Endothelial cell of umbilical vein (primary cell): ENCODE measurements at regions not wholly inside any gene's neighbourhood (a gene's known extent, or its start where the extent isn't known, plus 50 kb on each side); places are given as distances from the start of the nearest gene placed in this dataset.

Experiments used
- BruUV-seq: library from RNA; stranded (reverse); fragments of 400-500 nt; replicated peaks from 2 replicates; lab custom pipeline; 2021; lab: Mats Ljungman, UMichigan
- CTCF ChIA-PET: fragments of 300-600, 350-600 bp; sonication (Branson Sonifier 250); formaldehyde crosslinking; loops from one replicate; lab custom pipeline; 2021; ENCODE audit warnings: antibody characterized with exemption, inconsistent platforms; lab: Charles Lee
- POLR2A ChIA-PET: fragments of 300-600, 350-600 bp; sonication (Branson Sonifier 250); formaldehyde crosslinking; loops from one replicate; lab custom pipeline; 2021; ENCODE audit warnings: antibody characterized with exemption, inconsistent platforms; lab: Charles Lee
- DNase-seq: peaks from one replicate; pipeline ENCODE4 v3.0.0-alpha.2; 2011; ENCODE audit warnings: low read depth, low spot score
- FAIRE-seq: peaks from 2 replicates; lab custom pipeline; 2011; peaks lifted over from hg19 to GRCh38; lab: Jason Lieb, UNC
- H2AFZ ChIP-seq: 2 replicates; pipeline ENCODE4 v1.6.0; 2012; ENCODE audit warnings: low read depth, low read length, control low read depth, inconsistent platforms
- H3K27ac ChIP-seq: 2 replicates; pipeline ENCODE4 v1.5.1; 2011; ENCODE audit warnings: low read depth, mild to moderate bottlenecking, control low read depth, low read length, moderate library complexity; ENCODE audit not compliant: insufficient read depth
- H3K27me3 ChIP-seq, 2 experiments: 2 replicates each; pipeline versions ENCODE4 v1.6.0 to v1.6.1; 2011; ENCODE audit warnings: low read length in 2 of 2, mixed read lengths in 1 of 2; ENCODE audit not compliant: control insufficient read depth in 2 of 2, insufficient read depth in 2 of 2
- H3K36me3 ChIP-seq, 2 experiments: 2 replicates in 1 of 2; 3 replicates in 1 of 2; pipeline ENCODE4 v1.5.1; 2011; ENCODE audit warnings: low read length in 2 of 2, mild to moderate bottlenecking in 1 of 2, moderate library complexity in 1 of 2; ENCODE audit not compliant: control insufficient read depth in 2 of 2, insufficient read depth in 2 of 2; ENCODE audit errors: extremely low read depth in 1 of 2
- H3K4me1 ChIP-seq: 3 replicates; pipeline ENCODE4 v1.5.1; 2011; ENCODE audit warnings: mild to moderate bottlenecking, low read length; ENCODE audit not compliant: control insufficient read depth, insufficient read depth; ENCODE audit errors: extremely low read depth
- H3K4me2 ChIP-seq: 2 replicates; pipeline ENCODE4 v1.6.1; 2011; ENCODE audit warnings: low read length, control low read depth, mixed read lengths; ENCODE audit not compliant: insufficient read depth
- H3K4me3 ChIP-seq, 3 experiments: fragments of 200-600 bp in 1 of 3; sonication (generic), shearing (Covaris generic) in 1 of 3; replicated peaks in 1 of 3; 2 replicates each; pipeline ENCODE4 v1.5.1; 2011 to 2016; ENCODE audit warnings: control low read depth in 3 of 3, low read length in 3 of 3, mild to moderate bottlenecking in 2 of 3, inconsistent platforms in 1 of 3, low read depth in 1 of 3, moderate library complexity in 1 of 3; ENCODE audit not compliant: insufficient read depth in 1 of 3
- H3K79me2 ChIP-seq: 2 replicates; pipeline ENCODE4 v1.6.0; 2012; ENCODE audit warnings: low read length, inconsistent platforms; ENCODE audit not compliant: control insufficient read depth, insufficient read depth
- H3K9ac ChIP-seq: replicated peaks from 2 replicates; pipeline ENCODE3; 2011; ENCODE audit warnings: low read length, control low read depth; ENCODE audit not compliant: insufficient read depth; ENCODE audit errors: extremely low read depth
- H3K9me1 ChIP-seq: replicated peaks from 3 replicates; pipeline ENCODE4 v1.6.0; 2011; ENCODE audit warnings: mild to moderate bottlenecking, low read length; ENCODE audit not compliant: control insufficient read depth, insufficient read depth; ENCODE audit errors: extremely low read depth
- H3K9me3 ChIP-seq: replicated peaks from 2 replicates; pipeline ENCODE4 v1.5.1; 2012; ENCODE audit warnings: low read length, inconsistent platforms; ENCODE audit not compliant: control insufficient read depth, insufficient read depth
- H4K20me1 ChIP-seq: replicated peaks from 2 replicates; pipeline ENCODE3; 2011; ENCODE audit warnings: mild to moderate bottlenecking, low read length; ENCODE audit not compliant: control insufficient read depth, insufficient read depth; ENCODE audit errors: extremely low read depth
- EZH2 ChIP-seq: IDR thresholded peaks from 2 replicates; pipeline ENCODE4 v1.6.1; 2012; ENCODE audit warnings: borderline replicate concordance, low read depth, mild to moderate bottlenecking, moderate library complexity, low read length, inconsistent platforms; ENCODE audit not compliant: severe bottlenecking
- FOS ChIP-seq: IDR thresholded peaks from 2 replicates; pipeline ENCODE4 v1.6.1; 2011; ENCODE audit warnings: mild to moderate bottlenecking, low read length, moderate library complexity, borderline replicate concordance; ENCODE audit not compliant: insufficient read depth
- GATA2 ChIP-seq: IDR thresholded peaks from 2 replicates; pipeline ENCODE4 v1.7.0; 2011; ENCODE audit warnings: low read depth, mild to moderate bottlenecking, moderate library complexity, mixed read lengths, low read length; ENCODE audit not compliant: insufficient read length, insufficient read depth
- JUN ChIP-seq: IDR thresholded peaks from 2 replicates; pipeline ENCODE4 v1.6.1; 2011; ENCODE audit warnings: borderline replicate concordance, low read depth; ENCODE audit not compliant: insufficient read length, insufficient read depth
- MAX ChIP-seq: IDR thresholded peaks from 2 replicates; pipeline ENCODE4 v1.6.1; 2011; ENCODE audit not compliant: insufficient read depth, insufficient read length
- MYC ChIP-seq: IDR thresholded peaks from one replicate; pipeline ENCODE4 v1.6.1; 2011; ENCODE audit warnings: mild to moderate bottlenecking, low read depth, low read length
- POLR2A ChIP-seq: IDR thresholded peaks from 2 replicates; pipeline ENCODE4 v1.6.1; 2012; ENCODE audit warnings: low read depth, mild to moderate bottlenecking, control low read depth, low read length
- POLR2AphosphoS5 ChIP-seq: IDR thresholded peaks from 2 replicates; pipeline ENCODE4 v1.6.1; 2012; ENCODE audit warnings: low read depth, mild to moderate bottlenecking, control low read depth, low read length, moderate library complexity; ENCODE audit not compliant: insufficient read depth
- dilution Hi-C: fragments of 300-500 bp; cut with MboI; formaldehyde crosslinking; loops from one replicate; pipeline ENCODE4 v1.15.0; 2019; ENCODE audit warnings: low sequenced_read_pairs; ENCODE audit not compliant: extremely low pct_ligation_motif_present
- intact Hi-C: fragments of 100-400 bp; cut with micrococcal nuclease; formaldehyde crosslinking; loops from one replicate; pipeline ENCODE4 v1.10.0; 2022
- TF ChIP-seq, protein P1 (sequence below), 2 donors: IDR thresholded peaks; 1 replicate in 1 of 2; 2 replicates in 1 of 2; pipeline ENCODE4 v1.5.1; 2011; ENCODE audit warnings: low read length in 2 of 2, mild to moderate bottlenecking in 2 of 2, moderate library complexity in 2 of 2, control low read depth in 1 of 2, inconsistent platforms in 1 of 2, low read depth in 1 of 2; ENCODE audit not compliant: insufficient read depth in 1 of 2; ENCODE audit errors: extremely low read depth in 1 of 2

GRCh38 chr10:30784897-30785605, 155.5 kb upstream of the LYZL2 start:
- dilution Hi-C loops (no loop called here), intact Hi-C loops (loop anchor here (1.0 to 2.0 kb wide), 17 partner anchors 27 to 1023 kb away; partner anchors contain the start of gene ZNF438)
- ChIA-PET POLR2A (interaction anchor here (0.6 to 1.8 kb wide), 8 partner anchors 21 to 913 kb away, joined by 3 to 10 read pairs (median 4); partner anchors contain the start of gene ZNF438), CTCF (interaction anchor here (0.6 to 5.6 kb wide), 41 partner anchors 19 to 1023 kb away, joined by 3 to 44 read pairs (median 5); partner anchors contain the start of gene ZNF438)
- peak overlapping the region; percentile 18 to 28 (median 28) for H3K4me3 ChIP-seq
- peak overlapping the region; percentile 46 for H2AFZ ChIP-seq
- H3K79me2 ChIP-seq: no peaks in the 10 kb centered on the region
- peak overlapping the region; percentile 92 for H3K27ac ChIP-seq
- FAIRE-seq: peak; percentile 77
- no peaks in the 10 kb centered on the region for H4K20me1 ChIP-seq
- DNase-seq: peak; percentile 78
- H3K36me3 ChIP-seq: no peaks in the 10 kb centered on the region
- H3K4me2 ChIP-seq: peak overlapping the region; percentile 44
- H3K9ac ChIP-seq: peak overlapping the region; percentile 77
- no peaks in the 10 kb centered on the region for H3K9me1 ChIP-seq
- TF ChIP-seq EZH2 (no peak), POLR2AphosphoS5 (peak; percentile 12)
- TSS peak; percentile 68 for BruUV-seq
- peaks cover 41% of the 10 kb centered on the region for H3K4me1 ChIP-seq
- H3K9me3 ChIP-seq: no peaks in the 10 kb centered on the region
- no peaks in the 10 kb centered on the region for H3K27me3 ChIP-seq

- Histone ChIP-seq H3K9me3 (no peaks in the 10 kb centered on the region), H3K4me1 (peaks cover 41% of the 10 kb centered on the region), H4K20me1 (no peaks in the 10 kb centered on the region), H3K9ac (peak overlapping the region; percentile 77), H2AFZ (no peak overlapping the region), H3K27me3 (no peaks in the 10 kb centered on the region), H3K9me1 (no peaks in the 10 kb centered on the region), H3K27ac (peak overlapping the region; percentile 92), H3K4me2 (peak overlapping the region; percentile 44), H3K36me3 (no peaks in the 10 kb centered on the region), H3K79me2 (no peaks in the 10 kb centered on the region), H3K4me3 (peak overlapping the region; percentile 18 to 28 (median 28))
- ChIA-PET CTCF (interaction anchor here (0.6 to 5.6 kb wide), 40 partner anchors 19 to 1024 kb away, joined by 3 to 44 read pairs (median 5); partner anchors contain the start of gene ZNF438), POLR2A (interaction anchor here (0.6 to 1.8 kb wide), 8 partner anchors 22 to 913 kb away, joined by 3 to 10 read pairs (median 4); partner anchors contain the start of gene ZNF438)
- no peak for TF ChIP-seq FOS
- no peak for TF ChIP-seq JUN
- TF ChIP-seq GATA2: no peak
- no peak for TF ChIP-seq POLR2AphosphoS5
- no peak for TF ChIP-seq MYC
- TF ChIP-seq MAX: no peak
- no peak for TF ChIP-seq EZH2
- TF ChIP-seq, protein P1, sequence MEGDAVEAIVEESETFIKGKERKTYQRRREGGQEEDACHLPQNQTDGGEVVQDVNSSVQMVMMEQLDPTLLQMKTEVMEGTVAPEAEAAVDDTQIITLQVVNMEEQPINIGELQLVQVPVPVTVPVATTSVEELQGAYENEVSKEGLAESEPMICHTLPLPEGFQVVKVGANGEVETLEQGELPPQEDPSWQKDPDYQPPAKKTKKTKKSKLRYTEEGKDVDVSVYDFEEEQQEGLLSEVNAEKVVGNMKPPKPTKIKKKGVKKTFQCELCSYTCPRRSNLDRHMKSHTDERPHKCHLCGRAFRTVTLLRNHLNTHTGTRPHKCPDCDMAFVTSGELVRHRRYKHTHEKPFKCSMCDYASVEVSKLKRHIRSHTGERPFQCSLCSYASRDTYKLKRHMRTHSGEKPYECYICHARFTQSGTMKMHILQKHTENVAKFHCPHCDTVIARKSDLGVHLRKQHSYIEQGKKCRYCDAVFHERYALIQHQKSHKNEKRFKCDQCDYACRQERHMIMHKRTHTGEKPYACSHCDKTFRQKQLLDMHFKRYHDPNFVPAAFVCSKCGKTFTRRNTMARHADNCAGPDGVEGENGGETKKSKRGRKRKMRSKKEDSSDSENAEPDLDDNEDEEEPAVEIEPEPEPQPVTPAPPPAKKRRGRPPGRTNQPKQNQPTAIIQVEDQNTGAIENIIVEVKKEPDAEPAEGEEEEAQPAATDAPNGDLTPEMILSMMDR (IDR thresholded peaks at IDR 0.05; ENCODE audit: extremely low read depth in 1 of 2, insufficient read depth in 1 of 2, low read depth in 1 of 2, low read length in 2 of 2): no peak
- no peak for TF ChIP-seq POLR2A
- dilution Hi-C loops (no loop called here), intact Hi-C loops (loop anchor here (1.0 to 2.0 kb wide), 17 partner anchors 28 to 1024 kb away; partner anchors contain the start of gene ZNF438)
- DNase-seq (peak; percentile 79), FAIRE-seq (peak; percentile 53)
- no TSS peak for BruUV-seq
Observed at GRCh38 chr10:30784524-30784896, 155.0 kb upstream of the LYZL2 start.
